Neural crest cell (in vitro differentiated cells): ENCODE measurements at regions not wholly inside any gene's neighbourhood (a gene's known extent, or its start where the extent isn't known, plus 50 kb on each side); places are given as distances from the start of the nearest gene placed in this dataset.

Experiments used
- DNase-seq: peaks from one replicate; pipeline ENCODE4 v3.0.0; 2021; ENCODE audit warnings: low read depth, mixed read lengths, low spot score
- H3K27ac Mint-ChIP-seq: one replicate; pipeline ENCODE4 v1.8.0; 2021; ENCODE audit warnings: mild to moderate bottlenecking, mixed read lengths; ENCODE audit not compliant: unreplicated experiment
- H3K27me3 Mint-ChIP-seq: 2 replicates; pipeline ENCODE4 v1.8.0; 2021; ENCODE audit warnings: low read depth, mild to moderate bottlenecking, mixed read lengths
- H3K36me3 Mint-ChIP-seq: 2 replicates; pipeline ENCODE4 v1.8.0; 2021; ENCODE audit warnings: low read depth, mild to moderate bottlenecking, mixed read lengths
- H3K4me1 Mint-ChIP-seq: 2 replicates; pipeline ENCODE4 v1.8.0; 2021; ENCODE audit warnings: mixed read lengths
- H3K4me3 Mint-ChIP-seq: one replicate; pipeline ENCODE4 v1.8.0; 2021; ENCODE audit warnings: mild to moderate bottlenecking, mixed read lengths
- H3K9me3 Mint-ChIP-seq: 2 replicates; pipeline ENCODE4 v1.8.0; 2021; ENCODE audit warnings: mixed read lengths
- TF ChIP-seq, protein P1 (sequence below): fragments of 200-600 bp; sonication (generic); conservative IDR thresholded peaks from 2 replicates; pipeline ENCODE4 v1.5.0; 2021; ENCODE audit warnings: antibody characterized with exemption, mild to moderate bottlenecking

DNA sequence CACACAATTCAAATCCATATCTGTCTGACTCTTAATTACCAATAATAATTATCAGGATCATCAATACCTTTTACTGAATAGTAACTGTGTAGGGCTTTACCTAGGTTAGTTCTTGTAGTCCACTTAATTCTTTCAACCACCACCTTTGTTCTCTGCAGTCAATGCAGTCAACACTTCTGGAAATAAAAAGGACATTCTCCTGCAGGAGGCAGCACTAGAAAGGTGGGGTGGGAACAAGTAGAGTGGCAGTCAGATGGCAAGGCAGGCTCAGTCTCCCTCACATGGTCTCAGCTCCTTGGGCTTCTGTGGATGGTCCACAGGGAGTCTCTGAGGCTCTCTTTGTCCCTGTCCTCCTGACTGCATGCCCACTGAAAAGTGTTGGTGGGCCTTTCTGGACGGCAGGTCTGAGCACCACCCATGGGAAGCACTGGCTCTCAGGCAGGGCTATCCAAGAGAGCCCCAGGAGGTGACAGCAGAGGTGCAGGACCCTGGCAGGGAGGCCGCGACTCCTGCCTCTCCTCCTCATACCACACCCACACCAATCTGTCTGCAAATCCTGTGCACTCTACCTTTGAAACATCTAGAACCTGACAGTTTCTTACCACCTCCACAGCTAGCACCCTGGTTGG lies 237.3 kb downstream of the FOXD2 start:
- H3K27ac Mint-ChIP-seq = no peak overlapping the region
- TF ChIP-seq, protein P1, sequence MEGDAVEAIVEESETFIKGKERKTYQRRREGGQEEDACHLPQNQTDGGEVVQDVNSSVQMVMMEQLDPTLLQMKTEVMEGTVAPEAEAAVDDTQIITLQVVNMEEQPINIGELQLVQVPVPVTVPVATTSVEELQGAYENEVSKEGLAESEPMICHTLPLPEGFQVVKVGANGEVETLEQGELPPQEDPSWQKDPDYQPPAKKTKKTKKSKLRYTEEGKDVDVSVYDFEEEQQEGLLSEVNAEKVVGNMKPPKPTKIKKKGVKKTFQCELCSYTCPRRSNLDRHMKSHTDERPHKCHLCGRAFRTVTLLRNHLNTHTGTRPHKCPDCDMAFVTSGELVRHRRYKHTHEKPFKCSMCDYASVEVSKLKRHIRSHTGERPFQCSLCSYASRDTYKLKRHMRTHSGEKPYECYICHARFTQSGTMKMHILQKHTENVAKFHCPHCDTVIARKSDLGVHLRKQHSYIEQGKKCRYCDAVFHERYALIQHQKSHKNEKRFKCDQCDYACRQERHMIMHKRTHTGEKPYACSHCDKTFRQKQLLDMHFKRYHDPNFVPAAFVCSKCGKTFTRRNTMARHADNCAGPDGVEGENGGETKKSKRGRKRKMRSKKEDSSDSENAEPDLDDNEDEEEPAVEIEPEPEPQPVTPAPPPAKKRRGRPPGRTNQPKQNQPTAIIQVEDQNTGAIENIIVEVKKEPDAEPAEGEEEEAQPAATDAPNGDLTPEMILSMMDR = no peak
- peaks cover 23% of the 10 kb centered on the region for H3K4me1 Mint-ChIP-seq
- H3K4me3 Mint-ChIP-seq = no peak overlapping the region
- peaks cover 19% of the 10 kb centered on the region for H3K9me3 Mint-ChIP-seq
- H3K27me3 Mint-ChIP-seq = peaks cover 28% of the 10 kb centered on the region
- DNase-seq = no peak
- H3K36me3 Mint-ChIP-seq = peaks cover 10% of the 10 kb centered on the region

DNA sequence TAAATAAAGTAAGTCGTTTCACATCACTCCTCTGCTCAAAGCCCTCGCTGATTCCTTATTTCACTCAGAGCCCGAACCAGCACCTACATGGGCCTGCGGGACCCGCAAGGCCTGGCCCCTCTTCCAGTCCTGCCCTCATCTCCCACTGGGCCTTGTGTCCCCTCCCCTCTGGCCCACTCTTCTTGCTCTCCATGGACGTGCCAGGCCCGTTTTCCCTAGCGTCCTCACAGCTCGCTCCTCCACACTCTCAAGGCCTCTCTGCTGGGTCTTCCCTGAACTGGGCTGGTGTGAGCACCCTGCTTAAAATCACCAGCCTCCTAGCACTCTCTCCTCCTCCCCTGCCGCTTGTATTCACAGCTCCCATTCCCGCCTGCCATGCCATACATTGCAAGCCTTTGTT lies 237.9 kb downstream of the FOXD2 start:
- peaks cover 34% of the 10 kb centered on the region for H3K27me3 Mint-ChIP-seq
- DNase-seq = no peak
- H3K4me1 Mint-ChIP-seq = peaks cover 23% of the 10 kb centered on the region
- peak overlapping the region; percentile 6 for H3K27ac Mint-ChIP-seq
- H3K4me3 Mint-ChIP-seq = no peak overlapping the region
- H3K9me3 Mint-ChIP-seq = peaks cover 17% of the 10 kb centered on the region
- H3K36me3 Mint-ChIP-seq = peaks cover 10% of the 10 kb centered on the region
- TF ChIP-seq, protein P1 = no peak

- Mint-ChIP-seq H3K4me3 (no peak overlapping the region), H3K4me1 (peaks cover 23% of the 10 kb centered on the region), H3K27ac (no peak overlapping the region), H3K9me3 (peaks cover 14% of the 10 kb centered on the region), H3K27me3 (peaks cover 39% of the 10 kb centered on the region), H3K36me3 (peaks cover 10% of the 10 kb centered on the region)
- no peak for DNase-seq
- TF ChIP-seq, protein P1 = no peak
Observed at GRCh38 chr1:47676311-47677054, 238.6 kb downstream of the FOXD2 start.

GRCh38 chr1:47677241-47677940 lies 239.5 kb downstream of the FOXD2 start:
- Mint-ChIP-seq H3K4me1 (peaks cover 23% of the 10 kb centered on the region), H3K9me3 (peaks cover 10% of the 10 kb centered on the region), H3K27ac (no peak overlapping the region), H3K4me3 (no peak overlapping the region), H3K36me3 (peaks cover 10% of the 10 kb centered on the region), H3K27me3 (peaks cover 45% of the 10 kb centered on the region)
- TF ChIP-seq, protein P1 = no peak
- DNase-seq = no peak

GRCh38 chr1:47678464-47678980 lies 240.7 kb downstream of the FOXD2 start:
- H3K9me3 Mint-ChIP-seq = peaks cover 3% of the 10 kb centered on the region
- DNase-seq = no peak
- TF ChIP-seq, protein P1 = no peak
- no peak overlapping the region for H3K27ac Mint-ChIP-seq
- H3K4me3 Mint-ChIP-seq = no peak overlapping the region
- peaks cover 55% of the 10 kb centered on the region for H3K27me3 Mint-ChIP-seq
- peaks cover 23% of the 10 kb centered on the region for H3K4me1 Mint-ChIP-seq
- H3K36me3 Mint-ChIP-seq = peaks cover 3% of the 10 kb centered on the region
